Astrocyte (in vitro differentiated cells and primary cell): ENCODE measurements at regions not wholly inside any gene's neighbourhood (a gene's known extent, or its start where the extent isn't known, plus 50 kb on each side); places are given as distances from the start of the nearest gene placed in this dataset.

Experiments
- DNase-seq: peaks from one replicate; pipeline ENCODE4 v3.0.0-alpha.2; 2010; ENCODE audit warnings: low read depth
- FAIRE-seq: peaks from 2 replicates; lab custom pipeline; 2011; peaks lifted over from hg19 to GRCh38; lab: Jason Lieb, UNC
- H2AFZ ChIP-seq: 2 replicates; pipeline ENCODE4 v1.6.0; 2012; ENCODE audit warnings: low read depth, low read length, inconsistent platforms
- H3K27ac ChIP-seq: 2 replicates; pipeline ENCODE4 v1.5.1; 2011; ENCODE audit warnings: low read depth, low read length, inconsistent platforms
- H3K27me3 ChIP-seq: 2 replicates; pipeline ENCODE4 v1.6.0; 2011; ENCODE audit warnings: low read length, inconsistent platforms; ENCODE audit not compliant: insufficient read depth
- H3K36me3 ChIP-seq: 2 replicates; pipeline ENCODE4 v1.5.1; 2011; ENCODE audit warnings: low read length, inconsistent platforms; ENCODE audit not compliant: insufficient read depth
- H3K4me1 ChIP-seq: 2 replicates; pipeline ENCODE4 v1.5.1; 2011; ENCODE audit warnings: low read length, inconsistent platforms; ENCODE audit not compliant: insufficient read depth
- H3K4me2 ChIP-seq: 2 replicates; pipeline ENCODE4 v1.6.0; 2012; ENCODE audit warnings: low read length, inconsistent platforms
- H3K4me3 ChIP-seq: 2 replicates; pipeline ENCODE4 v1.5.1; 2011; ENCODE audit warnings: low read depth, mild to moderate bottlenecking, low read length, inconsistent platforms; ENCODE audit not compliant: insufficient read depth
- H3K79me2 ChIP-seq: 2 replicates; pipeline ENCODE4 v1.6.0; 2012; ENCODE audit warnings: mild to moderate bottlenecking, low read length, inconsistent platforms; ENCODE audit not compliant: insufficient read depth
- H3K9ac ChIP-seq: 2 replicates; pipeline ENCODE4 v1.6.0; 2012; ENCODE audit warnings: mild to moderate bottlenecking, low read length, inconsistent platforms
- H3K9me3 ChIP-seq: 2 replicates; pipeline ENCODE4 v1.5.1; 2012; ENCODE audit warnings: low read depth, mild to moderate bottlenecking, low read length, inconsistent platforms; ENCODE audit not compliant: insufficient read depth
- H4K20me1 ChIP-seq: 2 replicates; pipeline ENCODE4 v1.6.0; 2012; ENCODE audit warnings: low read length, inconsistent platforms; ENCODE audit not compliant: insufficient read depth
- H3K27ac Mint-ChIP-seq: one replicate; pipeline ENCODE4 v1.8.0; 2021; ENCODE audit warnings: mild to moderate bottlenecking, mixed read lengths; ENCODE audit not compliant: unreplicated experiment
- H3K27me3 Mint-ChIP-seq: one replicate; pipeline ENCODE4 v1.8.0; 2021; ENCODE audit warnings: low read depth, mixed read lengths; ENCODE audit not compliant: unreplicated experiment
- H3K36me3 Mint-ChIP-seq: one replicate; pipeline ENCODE4 v1.8.0; 2021; ENCODE audit warnings: low read depth, mixed read lengths; ENCODE audit not compliant: unreplicated experiment
- H3K4me1 Mint-ChIP-seq: one replicate; pipeline ENCODE4 v1.8.0; 2021; ENCODE audit warnings: low read depth, mixed read lengths; ENCODE audit not compliant: unreplicated experiment
- H3K4me3 Mint-ChIP-seq: one replicate; pipeline ENCODE4 v1.8.0; 2021; ENCODE audit warnings: mild to moderate bottlenecking, moderate library complexity, mixed read lengths; ENCODE audit not compliant: unreplicated experiment
- H3K9me3 Mint-ChIP-seq: one replicate; pipeline ENCODE4 v1.8.0; 2021; ENCODE audit warnings: mild to moderate bottlenecking, mixed read lengths; ENCODE audit not compliant: unreplicated experiment
- CTCF ChIP-seq: IDR thresholded peaks from 2 replicates; pipeline ENCODE4 v1.5.1; 2011; ENCODE audit warnings: low read depth, mild to moderate bottlenecking, inconsistent platforms, low read length, moderate library complexity; ENCODE audit not compliant: insufficient read depth
- EZH2 ChIP-seq: IDR thresholded peaks from 2 replicates; pipeline ENCODE4 v1.6.1; 2012; ENCODE audit warnings: mild to moderate bottlenecking, low read length, inconsistent platforms; ENCODE audit not compliant: insufficient read depth

DNA sequence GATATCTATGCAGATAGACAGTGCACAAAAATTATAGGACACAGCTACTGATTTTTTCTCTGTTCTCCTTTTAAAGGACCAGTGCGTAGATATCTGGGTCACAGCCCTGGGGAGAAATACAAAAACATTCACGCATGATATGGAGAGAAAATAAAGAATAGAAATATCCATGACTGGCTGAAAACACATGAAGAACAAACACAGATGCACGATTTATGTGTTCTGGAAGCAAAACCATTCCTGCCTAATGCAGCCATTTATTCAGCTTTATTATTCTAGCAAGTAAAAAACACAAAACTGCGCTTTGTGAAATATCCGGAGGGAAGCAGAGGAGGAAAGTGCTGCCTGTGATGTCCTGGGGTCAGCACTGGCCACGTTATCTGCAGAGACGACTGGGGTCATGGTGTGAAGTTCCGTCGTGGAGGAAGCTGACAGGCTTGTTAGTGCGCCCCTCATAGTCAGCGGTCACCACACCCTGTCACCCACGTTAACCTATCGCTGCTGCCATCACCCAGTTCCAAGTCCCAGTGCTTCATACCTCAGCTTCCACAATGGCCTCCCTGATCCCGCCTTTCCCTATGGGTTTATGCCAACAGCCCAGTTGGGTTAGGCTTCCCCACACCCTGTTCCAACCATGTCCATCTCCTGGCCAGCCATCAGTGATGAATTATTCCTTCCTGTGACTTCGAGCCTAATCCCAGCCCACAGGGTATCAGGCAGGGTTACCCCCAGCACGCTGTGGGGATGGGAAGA is 86.6 kb upstream of the RPS6KA2 start:
- H3K4me1 Mint-ChIP-seq, result no peaks in the 10 kb centered on the region
- FAIRE-seq, result no peak
- H3K36me3 Mint-ChIP-seq, result peaks cover 3% of the 10 kb centered on the region
- H3K9me3 Mint-ChIP-seq, result no peaks in the 10 kb centered on the region
- Histone ChIP-seq H3K36me3 (no peaks in the 10 kb centered on the region), H3K9ac (no peak overlapping the region), H3K4me3 (no peak overlapping the region), H3K4me2 (no peak overlapping the region), H3K27me3 (no peaks in the 10 kb centered on the region), H3K4me1 (no peaks in the 10 kb centered on the region), H2AFZ (no peak overlapping the region), H3K79me2 (no peaks in the 10 kb centered on the region), H3K9me3 (no peaks in the 10 kb centered on the region), H4K20me1 (no peaks in the 10 kb centered on the region), H3K27ac (no peak overlapping the region)
- H3K4me3 Mint-ChIP-seq, result no peak overlapping the region
- H3K27me3 Mint-ChIP-seq, result peaks cover 17% of the 10 kb centered on the region
- DNase-seq, result no peak
- TF ChIP-seq CTCF (no peak), EZH2 (no peak)
- H3K27ac Mint-ChIP-seq, result no peak overlapping the region

DNA sequence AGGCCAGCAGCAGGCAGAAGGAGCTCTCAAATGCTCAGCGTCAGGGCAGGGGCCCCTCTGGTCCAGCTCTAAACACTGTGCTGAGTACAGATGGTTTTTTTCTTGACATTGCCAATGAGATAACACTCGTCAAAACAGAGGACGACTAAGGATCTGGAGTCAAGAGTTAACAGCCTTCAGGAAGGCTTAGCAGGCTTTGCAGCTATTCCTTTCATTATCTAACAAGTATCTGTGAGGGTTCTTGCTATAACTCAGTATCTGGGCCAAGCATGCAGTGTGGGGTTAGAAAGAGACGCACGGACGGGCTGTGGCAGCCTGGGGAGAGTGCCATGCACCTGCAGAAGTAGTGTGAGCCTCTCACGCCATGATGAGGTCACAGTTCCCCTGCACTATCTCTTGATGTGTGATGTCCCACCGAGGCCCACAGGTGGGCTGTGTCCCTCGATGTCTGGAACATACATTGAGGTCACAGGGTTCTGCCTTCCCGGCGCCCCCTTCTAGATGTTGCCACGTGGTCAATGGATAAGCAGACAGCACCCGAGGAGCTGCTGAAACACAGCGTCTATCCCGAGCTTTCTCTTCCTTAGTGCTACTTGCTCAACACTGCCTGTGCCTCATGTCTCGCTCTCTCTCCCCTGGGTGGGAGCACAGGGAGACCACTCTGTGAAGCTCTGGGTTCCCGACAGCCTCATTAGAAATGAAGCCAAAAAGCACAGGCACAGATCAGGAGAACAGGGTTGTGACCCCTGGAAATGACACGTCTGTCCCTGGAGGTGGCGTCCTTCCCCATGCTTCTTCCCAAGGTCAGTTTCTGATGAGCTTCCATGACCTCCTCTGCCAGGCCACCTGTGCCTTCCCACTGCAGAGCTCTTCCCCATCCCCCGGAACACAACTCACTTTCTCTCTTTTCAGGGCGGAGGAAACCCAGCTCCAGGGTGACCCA is 85.5 kb upstream of the RPS6KA2 start:
- Histone ChIP-seq H3K36me3 (no peaks in the 10 kb centered on the region), H3K4me1 (no peaks in the 10 kb centered on the region), H3K9ac (no peak overlapping the region), H3K27ac (no peak overlapping the region), H4K20me1 (no peaks in the 10 kb centered on the region), H2AFZ (no peak overlapping the region), H3K9me3 (no peaks in the 10 kb centered on the region), H3K27me3 (no peaks in the 10 kb centered on the region), H3K4me2 (no peak overlapping the region), H3K4me3 (no peak overlapping the region), H3K79me2 (no peaks in the 10 kb centered on the region)
- TF ChIP-seq CTCF (no peak), EZH2 (no peak)
- Mint-ChIP-seq H3K27me3 (peaks cover 15% of the 10 kb centered on the region), H3K4me3 (no peak overlapping the region), H3K36me3 (peaks cover 3% of the 10 kb centered on the region), H3K27ac (no peak overlapping the region), H3K9me3 (no peaks in the 10 kb centered on the region), H3K4me1 (no peaks in the 10 kb centered on the region)
- FAIRE-seq, result no peak
- no peak for DNase-seq
